HepG2 (cell line): ENCODE measurements at regions not wholly inside any gene's neighbourhood (a gene's known extent, or its start where the extent isn't known, plus 50 kb on each side); places are given as distances from the start of the nearest gene placed in this dataset.

Source experiments
- AKNA ChIP-seq: sonication (generic); formaldehyde crosslinking; IDR thresholded peaks from 2 replicates; pipeline ENCODE4 v1.4.0; 2020; ENCODE audit warnings: missing genetic modification reagents, borderline replicate concordance
- MAZ ChIP-seq, 2 experiments: sonication (generic) in 1 of 2; formaldehyde crosslinking in 1 of 2; IDR thresholded peaks; 2 replicates each; pipeline versions ENCODE4 v1.5.0 to v1.6.1; 2012 to 2020; ENCODE audit warnings: low read depth in 2 of 2, mild to moderate bottlenecking in 2 of 2, borderline replicate concordance in 1 of 2, improper control_type of control experiment in 1 of 2, low read length in 1 of 2, missing genetic modification reagents in 1 of 2, moderate library complexity in 1 of 2
- SKIL ChIP-seq: sonication (generic); formaldehyde crosslinking; IDR thresholded peaks from 2 replicates; pipeline ENCODE4 v1.8.0; 2022; ENCODE audit warnings: missing genetic modification reagents, mild to moderate bottlenecking, moderate library complexity, borderline replicate concordance
- STAT5B ChIP-seq: sonication (generic); formaldehyde crosslinking; IDR thresholded peaks from 2 replicates; pipeline ENCODE4 v1.4.0; 2020; ENCODE audit warnings: missing genetic modification reagents
- ZNF10 ChIP-seq: sonication (generic); formaldehyde crosslinking; IDR thresholded peaks from 2 replicates; pipeline ENCODE4 v1.4.0; 2020; ENCODE audit warnings: mild to moderate bottlenecking, low read depth, missing genetic modification reagents, borderline replicate concordance

DNA sequence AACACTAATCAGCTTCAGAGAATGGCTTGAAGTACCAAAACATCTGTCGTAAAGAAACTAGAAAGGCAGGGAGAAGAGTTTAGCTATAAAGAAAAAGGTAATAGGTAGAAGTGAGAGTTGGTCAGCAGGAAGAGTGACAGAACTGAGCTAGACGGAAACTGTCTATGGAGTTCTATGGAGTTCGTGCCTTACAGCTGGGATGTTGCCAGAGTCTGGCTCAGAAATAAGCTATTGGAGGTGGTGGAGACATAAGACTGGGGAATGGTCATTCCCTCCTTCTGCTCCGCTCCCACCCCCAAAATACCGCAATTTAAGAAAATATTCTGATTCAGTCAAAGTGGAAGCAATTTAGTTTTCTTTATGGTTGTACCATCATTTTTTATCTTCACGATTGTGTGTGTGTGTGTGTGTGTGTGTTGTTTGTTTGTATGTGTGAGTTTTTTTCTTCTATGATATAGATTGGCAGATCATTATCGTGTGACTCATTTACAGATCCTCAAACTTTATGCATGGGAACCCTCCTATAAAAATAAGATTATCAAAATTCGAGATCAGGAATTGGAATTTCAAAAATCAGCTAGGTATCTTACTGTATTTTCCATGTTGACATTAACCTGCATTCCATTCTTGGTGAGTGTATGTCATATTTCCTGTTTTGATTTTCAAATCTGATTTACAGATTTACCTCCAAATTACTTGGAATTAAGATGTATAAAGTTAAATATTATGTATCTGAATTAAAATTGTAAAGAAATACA, 79.0 kb downstream of the HSPA13 start (continued):
- TF ChIP-seq AKNA (no peak), ZNF10 (CRISPR knock-in tag) (no peak), MAZ (IDR thresholded peaks at IDR 0.05; ENCODE audit: borderline replicate concordance, low read depth, low read length) (no peak), MAZ (CRISPR knock-in tag; IDR thresholded peaks at IDR 0.05; ENCODE audit: low read depth) (no peak), STAT5B (CRISPR knock-in tag) (no peak), SKIL (CRISPR knock-in tag) (no peak)
